ENCODE measurements at regions not wholly inside any gene's neighbourhood (a gene's known extent, or its start where the extent isn't known, plus 50 kb on each side); places are given as distances from the start of the nearest gene placed in this dataset.

- TF ChIP-seq CTCF (IDR thresholded peaks at IDR 0.05) (no peak), POLR2AphosphoS5 (IDR thresholded peaks at IDR 0.05) (no peak), EP300 (IDR thresholded peaks at IDR 0.05) (no peak), POLR2A (IDR thresholded peaks at IDR 0.05) (no peak)
Measured at GRCh38 chr10:80968903-80969302, 431.2 kb downstream of the SH2D4B start.
